GM23338 (cell line): ENCODE measurements at regions not wholly inside any gene's neighbourhood (a gene's known extent, or its start where the extent isn't known, plus 50 kb on each side); places are given as distances from the start of the nearest gene placed in this dataset.

Experiments used
- CREB1 ChIP-seq: fragments of 250-450 bp; sonication (Bioruptor Pico); IDR thresholded peaks from 2 replicates; pipeline ENCODE4 v1.5.0; 2020; ENCODE audit warnings: low read depth, mild to moderate bottlenecking, moderate library complexity
- CTCF ChIP-seq, 2 experiments: fragments of 200-600 bp in 1 of 2; sonication (generic) in 1 of 2; conservative IDR thresholded peaks; 2 replicates each; pipeline versions ENCODE4 v1.5.1 to v1.6.1; 2016 to 2017; ENCODE audit warnings: antibody characterized with exemption in 2 of 2, low read depth in 2 of 2, mild to moderate bottlenecking in 2 of 2, moderate library complexity in 1 of 2
- EZH2 ChIP-seq: fragments of 200-600 bp; sonication (generic); IDR thresholded peaks from one replicate; pipeline ENCODE4 v1.8.0; 2017; ENCODE audit warnings: antibody characterized with exemption, mild to moderate bottlenecking, low read depth; ENCODE audit not compliant: unreplicated experiment
- EZH2phosphoT487 ChIP-seq: fragments of 200-600 bp; sonication (generic); IDR thresholded peaks from one replicate; pipeline ENCODE4 v1.8.1; 2018; ENCODE audit warnings: antibody characterized with exemption; ENCODE audit not compliant: unreplicated experiment
- JUNB ChIP-seq: IDR thresholded peaks from one replicate; pipeline ENCODE4 v1.6.1; 2016; ENCODE audit warnings: antibody characterized with exemption; ENCODE audit not compliant: unreplicated experiment
- NANOG ChIP-seq: IDR thresholded peaks from 2 replicates; pipeline ENCODE4 v1.6.1; 2016; ENCODE audit warnings: antibody characterized with exemption, borderline replicate concordance
- POLR2AphosphoS5 ChIP-seq: IDR thresholded peaks from 2 replicates; pipeline ENCODE4 v1.6.1; 2016; ENCODE audit warnings: antibody characterized with exemption, low read depth
- STAT1 ChIP-seq: IDR thresholded peaks from one replicate; pipeline ENCODE4 v1.6.1; 2016; ENCODE audit warnings: antibody characterized with exemption; ENCODE audit not compliant: unreplicated experiment
- ZNF114 ChIP-seq: fragments of 250-450 bp; sonication (Bioruptor Pico); IDR thresholded peaks from 2 replicates; pipeline ENCODE4 v1.5.0; 2020; ENCODE audit warnings: mild to moderate bottlenecking, moderate library complexity
- ZNF331 ChIP-seq: fragments of 250-450 bp; sonication (Bioruptor Pico); IDR thresholded peaks from 2 replicates; pipeline ENCODE4 v1.5.0; 2020; ENCODE audit warnings: low read depth, mild to moderate bottlenecking, moderate library complexity
- TF ChIP-seq, protein P1 (sequence below): IDR thresholded peaks from one replicate; pipeline ENCODE4 v1.6.1; 2018; ENCODE audit warnings: antibody characterized with exemption; ENCODE audit not compliant: unreplicated experiment
- TF ChIP-seq, protein P2 (sequence below): IDR thresholded peaks from 2 replicates; pipeline ENCODE4 v1.6.1; 2016; ENCODE audit warnings: antibody characterized with exemption

- TF ChIP-seq CTCF (conservative IDR thresholded peaks at IDR 0.05; ENCODE audit: low read depth in 2 of 2) (no peak), EZH2phosphoT487 (no peak), JUNB (no peak), EZH2 (no peak), POLR2AphosphoS5 (no peak), NANOG (no peak), CREB1 (CRISPR knock-in tag) (no peak), ZNF331 (CRISPR knock-in tag) (no peak), ZNF114 (CRISPR knock-in tag) (no peak), STAT1 (no peak)
- TF ChIP-seq, protein P1, sequence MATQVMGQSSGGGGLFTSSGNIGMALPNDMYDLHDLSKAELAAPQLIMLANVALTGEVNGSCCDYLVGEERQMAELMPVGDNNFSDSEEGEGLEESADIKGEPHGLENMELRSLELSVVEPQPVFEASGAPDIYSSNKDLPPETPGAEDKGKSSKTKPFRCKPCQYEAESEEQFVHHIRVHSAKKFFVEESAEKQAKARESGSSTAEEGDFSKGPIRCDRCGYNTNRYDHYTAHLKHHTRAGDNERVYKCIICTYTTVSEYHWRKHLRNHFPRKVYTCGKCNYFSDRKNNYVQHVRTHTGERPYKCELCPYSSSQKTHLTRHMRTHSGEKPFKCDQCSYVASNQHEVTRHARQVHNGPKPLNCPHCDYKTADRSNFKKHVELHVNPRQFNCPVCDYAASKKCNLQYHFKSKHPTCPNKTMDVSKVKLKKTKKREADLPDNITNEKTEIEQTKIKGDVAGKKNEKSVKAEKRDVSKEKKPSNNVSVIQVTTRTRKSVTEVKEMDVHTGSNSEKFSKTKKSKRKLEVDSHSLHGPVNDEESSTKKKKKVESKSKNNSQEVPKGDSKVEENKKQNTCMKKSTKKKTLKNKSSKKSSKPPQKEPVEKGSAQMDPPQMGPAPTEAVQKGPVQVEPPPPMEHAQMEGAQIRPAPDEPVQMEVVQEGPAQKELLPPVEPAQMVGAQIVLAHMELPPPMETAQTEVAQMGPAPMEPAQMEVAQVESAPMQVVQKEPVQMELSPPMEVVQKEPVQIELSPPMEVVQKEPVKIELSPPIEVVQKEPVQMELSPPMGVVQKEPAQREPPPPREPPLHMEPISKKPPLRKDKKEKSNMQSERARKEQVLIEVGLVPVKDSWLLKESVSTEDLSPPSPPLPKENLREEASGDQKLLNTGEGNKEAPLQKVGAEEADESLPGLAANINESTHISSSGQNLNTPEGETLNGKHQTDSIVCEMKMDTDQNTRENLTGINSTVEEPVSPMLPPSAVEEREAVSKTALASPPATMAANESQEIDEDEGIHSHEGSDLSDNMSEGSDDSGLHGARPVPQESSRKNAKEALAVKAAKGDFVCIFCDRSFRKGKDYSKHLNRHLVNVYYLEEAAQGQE, result no peak
- TF ChIP-seq, protein P2, sequence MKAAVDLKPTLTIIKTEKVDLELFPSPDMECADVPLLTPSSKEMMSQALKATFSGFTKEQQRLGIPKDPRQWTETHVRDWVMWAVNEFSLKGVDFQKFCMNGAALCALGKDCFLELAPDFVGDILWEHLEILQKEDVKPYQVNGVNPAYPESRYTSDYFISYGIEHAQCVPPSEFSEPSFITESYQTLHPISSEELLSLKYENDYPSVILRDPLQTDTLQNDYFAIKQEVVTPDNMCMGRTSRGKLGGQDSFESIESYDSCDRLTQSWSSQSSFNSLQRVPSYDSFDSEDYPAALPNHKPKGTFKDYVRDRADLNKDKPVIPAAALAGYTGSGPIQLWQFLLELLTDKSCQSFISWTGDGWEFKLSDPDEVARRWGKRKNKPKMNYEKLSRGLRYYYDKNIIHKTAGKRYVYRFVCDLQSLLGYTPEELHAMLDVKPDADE, result no peak
Measured at GRCh38 chr12:58608711-58609110, 311.6 kb downstream of the LRIG3 start.
